ENCODE measurements at regions not wholly inside any gene's neighbourhood (a gene's known extent, or its start where the extent isn't known, plus 50 kb on each side); places are given as distances from the start of the nearest gene placed in this dataset.

DNA sequence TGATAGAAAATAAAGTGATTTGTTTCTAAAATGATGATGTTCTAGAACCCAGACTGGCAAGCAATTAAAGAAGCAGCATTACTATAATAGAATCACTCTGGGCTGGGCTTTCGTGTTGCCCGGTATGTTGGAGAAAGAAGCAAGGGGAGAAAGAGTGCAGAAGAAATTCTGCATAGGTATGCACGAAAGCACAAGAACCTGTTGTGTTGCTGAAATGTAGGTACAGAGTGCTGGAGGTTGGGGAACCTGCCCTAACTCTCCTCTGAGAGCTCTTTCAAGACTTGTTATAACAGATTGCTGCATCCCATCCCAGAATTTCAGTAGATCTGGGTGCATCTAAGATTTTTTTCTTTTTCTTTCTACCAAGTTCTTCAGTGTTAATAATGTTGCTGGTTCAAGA, 95.7 kb upstream of the DACH1 start:
- H3K9me3 ChIP-seq = no peaks in the 10 kb centered on the region
- no peak for DNase-seq
- no peaks in the 10 kb centered on the region for H3K36me3 ChIP-seq
- H3K27me3 ChIP-seq = no peaks in the 10 kb centered on the region
- intact Hi-C loops (cut with DNase I) = no loop called here
- TF ChIP-seq, protein P1, sequence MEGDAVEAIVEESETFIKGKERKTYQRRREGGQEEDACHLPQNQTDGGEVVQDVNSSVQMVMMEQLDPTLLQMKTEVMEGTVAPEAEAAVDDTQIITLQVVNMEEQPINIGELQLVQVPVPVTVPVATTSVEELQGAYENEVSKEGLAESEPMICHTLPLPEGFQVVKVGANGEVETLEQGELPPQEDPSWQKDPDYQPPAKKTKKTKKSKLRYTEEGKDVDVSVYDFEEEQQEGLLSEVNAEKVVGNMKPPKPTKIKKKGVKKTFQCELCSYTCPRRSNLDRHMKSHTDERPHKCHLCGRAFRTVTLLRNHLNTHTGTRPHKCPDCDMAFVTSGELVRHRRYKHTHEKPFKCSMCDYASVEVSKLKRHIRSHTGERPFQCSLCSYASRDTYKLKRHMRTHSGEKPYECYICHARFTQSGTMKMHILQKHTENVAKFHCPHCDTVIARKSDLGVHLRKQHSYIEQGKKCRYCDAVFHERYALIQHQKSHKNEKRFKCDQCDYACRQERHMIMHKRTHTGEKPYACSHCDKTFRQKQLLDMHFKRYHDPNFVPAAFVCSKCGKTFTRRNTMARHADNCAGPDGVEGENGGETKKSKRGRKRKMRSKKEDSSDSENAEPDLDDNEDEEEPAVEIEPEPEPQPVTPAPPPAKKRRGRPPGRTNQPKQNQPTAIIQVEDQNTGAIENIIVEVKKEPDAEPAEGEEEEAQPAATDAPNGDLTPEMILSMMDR (IDR thresholded peaks at IDR 0.05) = no peak
- no peak for TF ChIP-seq POLR2AphosphoS5 (IDR thresholded peaks at IDR 0.05)
- no peak for TF ChIP-seq POLR2A (IDR thresholded peaks at IDR 0.05)
- TF ChIP-seq EP300 (IDR thresholded peaks at IDR 0.05) = no peak
- H3K27ac ChIP-seq = no peak overlapping the region
- no peaks in the 10 kb centered on the region for H3K4me1 ChIP-seq
- H3K4me3 ChIP-seq = no peak overlapping the region
- WGBS, 2 donors = 78 to 84% methylated on average over 3 of the region's 3 CpGs

DNA sequence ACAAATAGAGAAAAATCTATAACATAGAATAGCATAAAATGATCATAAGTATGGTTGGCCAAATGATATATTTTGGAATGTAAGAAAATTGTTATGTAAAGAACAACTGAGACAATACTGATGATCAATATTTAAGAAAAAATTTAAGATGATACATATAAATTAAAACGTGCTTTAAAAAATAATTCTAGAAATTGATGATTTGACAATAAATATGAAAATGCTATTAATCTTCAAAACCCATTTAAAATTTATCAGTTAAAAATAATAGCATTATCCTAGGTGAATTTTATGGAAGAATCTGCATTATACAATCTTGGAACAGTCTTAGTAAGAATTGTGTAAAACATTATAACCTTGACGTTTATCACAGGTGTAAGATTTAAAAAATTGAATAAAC, 95.1 kb upstream of the DACH1 start:
- intact Hi-C loops (cut with DNase I) = no loop called here
- Histone ChIP-seq H3K4me1 (no peaks in the 10 kb centered on the region), H3K9me3 (no peaks in the 10 kb centered on the region), H3K36me3 (no peaks in the 10 kb centered on the region), H3K4me3 (no peak overlapping the region), H3K27me3 (no peaks in the 10 kb centered on the region), H3K27ac (no peak overlapping the region)
- WGBS, 2 donors = 65 to 91% methylated on average over 2 of the region's 2 CpGs
- no peak for DNase-seq
- TF ChIP-seq POLR2AphosphoS5 (IDR thresholded peaks at IDR 0.05) = no peak
- no peak for TF ChIP-seq EP300 (IDR thresholded peaks at IDR 0.05)
- TF ChIP-seq, protein P1 (IDR thresholded peaks at IDR 0.05) = no peak
- TF ChIP-seq POLR2A (IDR thresholded peaks at IDR 0.05) = no peak

DNA sequence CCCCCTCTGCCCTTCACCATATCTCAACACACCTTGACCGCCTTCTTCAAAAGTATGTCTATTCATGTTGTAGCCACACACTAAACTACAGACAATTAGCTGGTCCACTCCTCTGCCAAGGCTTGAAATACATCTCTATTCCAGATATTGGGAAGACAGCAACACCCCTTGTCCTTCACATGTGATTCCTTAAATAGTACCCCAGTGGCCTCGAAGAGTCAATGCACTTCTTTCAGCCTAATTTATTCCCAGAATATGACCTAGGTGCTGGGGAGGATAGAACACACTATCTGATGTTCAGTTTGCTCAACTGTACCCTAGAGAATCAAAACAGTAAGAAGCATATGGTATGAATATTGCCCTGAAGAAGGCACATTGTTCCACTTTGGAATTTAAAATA, 82.4 kb upstream of the DACH1 start:
- DNase-seq = no peak
- no peaks in the 10 kb centered on the region for H3K9me3 ChIP-seq
- TF ChIP-seq POLR2AphosphoS5 (IDR thresholded peaks at IDR 0.05) (no peak), POLR2A (IDR thresholded peaks at IDR 0.05) (no peak), EP300 (IDR thresholded peaks at IDR 0.05) (no peak)
- TF ChIP-seq, protein P1 (IDR thresholded peaks at IDR 0.05) = no peak
- 84 to 86% methylated on average over 2 of the region's 2 CpGs for WGBS, 2 donors
- H3K27me3 ChIP-seq = no peaks in the 10 kb centered on the region
- intact Hi-C loops (cut with DNase I) = no loop called here
- no peak overlapping the region for H3K4me3 ChIP-seq
- no peak overlapping the region for H3K27ac ChIP-seq
- no peaks in the 10 kb centered on the region for H3K36me3 ChIP-seq
- no peaks in the 10 kb centered on the region for H3K4me1 ChIP-seq

DNA sequence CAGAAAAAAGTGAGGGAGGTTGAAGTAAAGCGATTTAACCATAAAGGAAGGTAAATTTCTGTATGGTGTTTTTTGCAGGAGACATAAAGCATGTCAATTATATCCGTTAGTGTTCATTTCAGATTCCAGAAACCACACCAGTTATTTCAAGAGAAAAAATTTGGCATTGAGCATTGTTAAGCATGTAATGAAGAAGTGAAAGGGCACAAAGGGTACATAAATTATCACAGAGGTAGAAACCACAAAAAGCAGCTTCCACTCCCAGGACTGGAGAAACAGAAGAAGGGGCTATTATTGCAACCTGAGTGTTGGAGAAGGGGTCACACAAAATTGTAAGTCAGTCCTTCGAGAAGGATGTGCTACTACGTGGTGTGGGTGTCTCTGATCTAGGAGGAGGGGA, 72.2 kb upstream of the DACH1 start:
- Histone ChIP-seq H3K27me3 (no peaks in the 10 kb centered on the region), H3K4me1 (no peaks in the 10 kb centered on the region), H3K27ac (no peak overlapping the region), H3K4me3 (no peak overlapping the region), H3K9me3 (no peaks in the 10 kb centered on the region), H3K36me3 (no peaks in the 10 kb centered on the region)
- 49 to 81% methylated on average over 4 of the region's 4 CpGs for WGBS, 2 donors
- TF ChIP-seq POLR2A (IDR thresholded peaks at IDR 0.05) = no peak
- TF ChIP-seq EP300 (IDR thresholded peaks at IDR 0.05) = no peak
- no peak for TF ChIP-seq POLR2AphosphoS5 (IDR thresholded peaks at IDR 0.05)
- TF ChIP-seq, protein P1 (IDR thresholded peaks at IDR 0.05) = no peak
- intact Hi-C loops (cut with DNase I) = no loop called here
- no peak for DNase-seq

DNA sequence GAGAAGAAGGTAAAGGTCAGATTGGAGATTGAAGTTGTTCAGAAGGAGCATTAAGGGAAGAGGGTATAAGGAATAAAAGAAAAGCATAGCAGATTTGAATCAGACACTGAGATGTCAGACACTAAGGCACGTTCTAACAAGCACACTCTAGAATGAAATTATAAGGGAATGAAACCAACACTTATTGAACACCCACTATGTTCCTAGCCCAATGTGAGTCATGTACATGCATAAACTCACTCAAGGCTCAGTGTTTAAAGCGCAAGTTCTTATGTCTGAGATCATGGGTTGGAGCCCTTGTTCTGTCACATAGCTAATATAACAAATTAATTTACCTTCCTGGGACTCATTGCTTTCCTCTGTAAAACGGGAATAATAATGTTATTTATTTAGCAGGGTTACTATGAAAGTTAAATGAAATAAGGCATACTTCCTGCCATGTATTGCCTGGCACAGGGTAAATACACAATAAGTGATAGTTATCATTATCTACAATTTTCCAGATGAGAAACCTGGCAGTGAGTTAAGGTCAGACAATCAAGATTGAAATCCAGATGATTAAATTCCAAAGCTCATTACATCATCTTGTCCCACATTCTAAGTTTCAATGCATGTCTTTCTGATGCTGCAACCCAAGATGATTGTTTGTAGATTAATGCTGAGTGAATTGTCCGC, 68.3 kb upstream of the DACH1 start:
- Histone ChIP-seq H3K27ac (no peak overlapping the region), H3K4me3 (no peak overlapping the region), H3K36me3 (no peaks in the 10 kb centered on the region), H3K9me3 (no peaks in the 10 kb centered on the region), H3K4me1 (no peaks in the 10 kb centered on the region), H3K27me3 (no peaks in the 10 kb centered on the region)
- DNase-seq = no peak
- no peak for TF ChIP-seq EP300 (IDR thresholded peaks at IDR 0.05)
- TF ChIP-seq POLR2A (IDR thresholded peaks at IDR 0.05) = no peak
- TF ChIP-seq POLR2AphosphoS5 (IDR thresholded peaks at IDR 0.05) = no peak
- TF ChIP-seq, protein P1 (IDR thresholded peaks at IDR 0.05) = no peak
- WGBS, 2 donors = 75 to 87% methylated on average over 4 of the region's 4 CpGs
- intact Hi-C loops (cut with DNase I) = no loop called here

Measured in sigmoid colon (tissue), 6 donors.